ENCODE measurements at regions not wholly inside any gene's neighbourhood (a gene's known extent, or its start where the extent isn't known, plus 50 kb on each side); places are given as distances from the start of the nearest gene placed in this dataset.

DNA sequence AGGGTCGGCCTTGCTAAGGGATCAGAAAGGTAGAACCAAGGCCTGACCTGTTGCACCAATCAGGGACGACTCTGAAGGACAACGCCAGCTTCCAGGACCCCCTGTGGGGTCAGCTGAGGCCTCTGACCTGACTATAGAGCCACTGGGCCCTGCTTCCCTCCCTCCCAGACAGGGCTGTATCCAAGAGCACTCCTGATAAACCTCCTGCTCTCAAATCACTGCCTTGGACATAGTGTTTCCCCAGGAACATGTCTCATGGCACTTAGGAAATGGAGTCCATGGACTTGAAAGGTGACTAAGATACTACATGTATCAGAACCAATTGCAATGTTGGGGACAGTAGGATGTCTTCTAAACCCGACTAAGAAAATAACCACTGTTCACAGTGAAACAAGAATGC lies 117.8 kb upstream of the OPCML start:
- intact Hi-C loops (cut with micrococcal nuclease; ENCODE audit: unreplicated experiment) (no loop called here), in situ Hi-C loops (cut with HindIII; ENCODE audit: low pct_unique_long_range_greater_than_20kb, low sequenced_read_pairs) (no loop called here)
- H3K27ac ChIP-seq (ENCODE audit: low read length): no peak overlapping the region
- H3K36me3 ChIP-seq (ENCODE audit: control insufficient read depth, insufficient read depth, low read length): no peaks in the 10 kb centered on the region
- no TSS peak for BruUV-seq (replicated peaks)
- no peak overlapping the region for H3K4me3 ChIP-seq (ENCODE audit: low read depth in 2 of 2, low read length in 2 of 2)
- POLR2A ChIA-PET: no interaction called here
- peaks cover 3% of the 10 kb centered on the region; the same call in 1 of the 2 replicates for H3K27me3 ChIP-seq (ENCODE audit: control insufficient read depth, insufficient read depth, low read length)
- TF ChIP-seq, protein P1, sequence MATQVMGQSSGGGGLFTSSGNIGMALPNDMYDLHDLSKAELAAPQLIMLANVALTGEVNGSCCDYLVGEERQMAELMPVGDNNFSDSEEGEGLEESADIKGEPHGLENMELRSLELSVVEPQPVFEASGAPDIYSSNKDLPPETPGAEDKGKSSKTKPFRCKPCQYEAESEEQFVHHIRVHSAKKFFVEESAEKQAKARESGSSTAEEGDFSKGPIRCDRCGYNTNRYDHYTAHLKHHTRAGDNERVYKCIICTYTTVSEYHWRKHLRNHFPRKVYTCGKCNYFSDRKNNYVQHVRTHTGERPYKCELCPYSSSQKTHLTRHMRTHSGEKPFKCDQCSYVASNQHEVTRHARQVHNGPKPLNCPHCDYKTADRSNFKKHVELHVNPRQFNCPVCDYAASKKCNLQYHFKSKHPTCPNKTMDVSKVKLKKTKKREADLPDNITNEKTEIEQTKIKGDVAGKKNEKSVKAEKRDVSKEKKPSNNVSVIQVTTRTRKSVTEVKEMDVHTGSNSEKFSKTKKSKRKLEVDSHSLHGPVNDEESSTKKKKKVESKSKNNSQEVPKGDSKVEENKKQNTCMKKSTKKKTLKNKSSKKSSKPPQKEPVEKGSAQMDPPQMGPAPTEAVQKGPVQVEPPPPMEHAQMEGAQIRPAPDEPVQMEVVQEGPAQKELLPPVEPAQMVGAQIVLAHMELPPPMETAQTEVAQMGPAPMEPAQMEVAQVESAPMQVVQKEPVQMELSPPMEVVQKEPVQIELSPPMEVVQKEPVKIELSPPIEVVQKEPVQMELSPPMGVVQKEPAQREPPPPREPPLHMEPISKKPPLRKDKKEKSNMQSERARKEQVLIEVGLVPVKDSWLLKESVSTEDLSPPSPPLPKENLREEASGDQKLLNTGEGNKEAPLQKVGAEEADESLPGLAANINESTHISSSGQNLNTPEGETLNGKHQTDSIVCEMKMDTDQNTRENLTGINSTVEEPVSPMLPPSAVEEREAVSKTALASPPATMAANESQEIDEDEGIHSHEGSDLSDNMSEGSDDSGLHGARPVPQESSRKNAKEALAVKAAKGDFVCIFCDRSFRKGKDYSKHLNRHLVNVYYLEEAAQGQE (IDR thresholded peaks at IDR 0.05; ENCODE audit: insufficient read depth in 1 of 2, low read depth in 2 of 2, low read length in 1 of 2): no peak
- TF ChIP-seq TCF7L2 (IDR thresholded peaks at IDR 0.05; ENCODE audit: low read depth, low read length): no peak
- TF ChIP-seq POLR2AphosphoS5 (IDR thresholded peaks at IDR 0.05; ENCODE audit: low read depth, low read length): no peak
- no peak for TF ChIP-seq SIN3A (IDR thresholded peaks at IDR 0.05; ENCODE audit: borderline replicate concordance, insufficient read depth, low read depth, low read length)
- TF ChIP-seq, protein P2, sequence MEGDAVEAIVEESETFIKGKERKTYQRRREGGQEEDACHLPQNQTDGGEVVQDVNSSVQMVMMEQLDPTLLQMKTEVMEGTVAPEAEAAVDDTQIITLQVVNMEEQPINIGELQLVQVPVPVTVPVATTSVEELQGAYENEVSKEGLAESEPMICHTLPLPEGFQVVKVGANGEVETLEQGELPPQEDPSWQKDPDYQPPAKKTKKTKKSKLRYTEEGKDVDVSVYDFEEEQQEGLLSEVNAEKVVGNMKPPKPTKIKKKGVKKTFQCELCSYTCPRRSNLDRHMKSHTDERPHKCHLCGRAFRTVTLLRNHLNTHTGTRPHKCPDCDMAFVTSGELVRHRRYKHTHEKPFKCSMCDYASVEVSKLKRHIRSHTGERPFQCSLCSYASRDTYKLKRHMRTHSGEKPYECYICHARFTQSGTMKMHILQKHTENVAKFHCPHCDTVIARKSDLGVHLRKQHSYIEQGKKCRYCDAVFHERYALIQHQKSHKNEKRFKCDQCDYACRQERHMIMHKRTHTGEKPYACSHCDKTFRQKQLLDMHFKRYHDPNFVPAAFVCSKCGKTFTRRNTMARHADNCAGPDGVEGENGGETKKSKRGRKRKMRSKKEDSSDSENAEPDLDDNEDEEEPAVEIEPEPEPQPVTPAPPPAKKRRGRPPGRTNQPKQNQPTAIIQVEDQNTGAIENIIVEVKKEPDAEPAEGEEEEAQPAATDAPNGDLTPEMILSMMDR (IDR thresholded peaks at IDR 0.05): no peak
- H3K4me1 ChIP-seq (ENCODE audit: control insufficient read depth, insufficient read depth, low read length): no peaks in the 10 kb centered on the region
- no peak for ATAC-seq
- CTCF ChIA-PET: no interaction called here
- no peak for DNase-seq (ENCODE audit: low read depth, low spot score)
- H3K9me3 ChIP-seq (ENCODE audit: control insufficient read depth, insufficient read depth, low read depth, low read length): no peaks in the 10 kb centered on the region

DNA sequence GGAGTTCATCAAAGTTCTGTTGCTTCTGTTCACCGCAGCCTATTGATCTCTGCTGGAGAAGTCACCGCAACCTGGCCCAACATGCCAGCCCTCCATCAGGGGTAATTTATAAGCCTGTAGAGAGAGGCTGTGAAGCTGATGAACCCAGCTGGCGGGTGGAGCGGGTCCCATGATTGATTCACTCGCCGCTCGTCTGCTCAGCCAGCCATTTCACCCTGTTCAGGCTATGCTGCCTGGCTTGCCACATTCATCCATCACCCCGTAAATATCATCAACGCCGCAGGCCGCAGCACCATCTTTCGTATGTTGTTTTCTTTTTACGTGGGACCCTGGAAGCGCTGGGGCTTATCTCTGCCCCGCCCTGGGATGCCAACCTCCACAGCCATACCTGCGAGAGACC lies 116.7 kb upstream of the OPCML start:
- intact Hi-C loops (cut with micrococcal nuclease; ENCODE audit: unreplicated experiment) (no loop called here), in situ Hi-C loops (cut with HindIII; ENCODE audit: low pct_unique_long_range_greater_than_20kb, low sequenced_read_pairs) (no loop called here)
- no peaks in the 10 kb centered on the region for H3K9me3 ChIP-seq (ENCODE audit: control insufficient read depth, insufficient read depth, low read depth, low read length)
- no TSS peak for BruUV-seq (replicated peaks)
- POLR2A ChIA-PET: no interaction called here
- no peaks in the 10 kb centered on the region for H3K4me1 ChIP-seq (ENCODE audit: control insufficient read depth, insufficient read depth, low read length)
- H3K27ac ChIP-seq (ENCODE audit: low read length): no peak overlapping the region
- DNase-seq (ENCODE audit: low read depth, low spot score) (no peak), ATAC-seq (no peak)
- no peaks in the 10 kb centered on the region; the same call in 1 of the 2 replicates for H3K27me3 ChIP-seq (ENCODE audit: control insufficient read depth, insufficient read depth, low read length)
- TF ChIP-seq TCF7L2 (IDR thresholded peaks at IDR 0.05; ENCODE audit: low read depth, low read length) (no peak), POLR2AphosphoS5 (IDR thresholded peaks at IDR 0.05; ENCODE audit: low read depth, low read length) (no peak), SIN3A (IDR thresholded peaks at IDR 0.05; ENCODE audit: borderline replicate concordance, insufficient read depth, low read depth, low read length) (no peak)
- TF ChIP-seq, protein P2 (IDR thresholded peaks at IDR 0.05): no peak
- TF ChIP-seq, protein P1 (IDR thresholded peaks at IDR 0.05; ENCODE audit: insufficient read depth in 1 of 2, low read depth in 2 of 2, low read length in 1 of 2): no peak
- H3K4me3 ChIP-seq (ENCODE audit: low read depth in 2 of 2, low read length in 2 of 2): no peak overlapping the region
- H3K36me3 ChIP-seq (ENCODE audit: control insufficient read depth, insufficient read depth, low read length): no peaks in the 10 kb centered on the region
- CTCF ChIA-PET: no interaction called here

All from Panc1 (cell line).